ENCODE measurements at regions not wholly inside any gene's neighbourhood (a gene's known extent, or its start where the extent isn't known, plus 50 kb on each side); places are given as distances from the start of the nearest gene placed in this dataset.

DNA sequence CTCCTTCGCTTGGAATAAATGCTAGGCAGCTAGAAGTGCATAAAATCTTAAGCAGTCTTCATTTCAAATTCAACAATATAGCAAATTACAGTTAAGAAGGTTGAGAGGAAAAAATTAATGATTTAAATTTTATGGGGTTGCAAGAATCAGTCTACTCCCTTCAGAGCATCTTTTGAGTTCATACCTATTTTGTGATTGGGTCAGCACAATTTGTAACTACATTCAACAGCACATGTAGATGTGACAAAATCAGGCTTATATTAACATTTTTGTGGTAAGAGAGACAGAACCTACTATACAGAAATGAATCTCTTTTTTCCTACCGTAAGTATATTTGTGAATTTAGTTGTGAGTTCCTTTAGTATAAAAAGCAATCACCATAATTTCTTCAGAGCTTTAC, 520.6 kb upstream of the HTR2A start:
- TF ChIP-seq, protein P1, sequence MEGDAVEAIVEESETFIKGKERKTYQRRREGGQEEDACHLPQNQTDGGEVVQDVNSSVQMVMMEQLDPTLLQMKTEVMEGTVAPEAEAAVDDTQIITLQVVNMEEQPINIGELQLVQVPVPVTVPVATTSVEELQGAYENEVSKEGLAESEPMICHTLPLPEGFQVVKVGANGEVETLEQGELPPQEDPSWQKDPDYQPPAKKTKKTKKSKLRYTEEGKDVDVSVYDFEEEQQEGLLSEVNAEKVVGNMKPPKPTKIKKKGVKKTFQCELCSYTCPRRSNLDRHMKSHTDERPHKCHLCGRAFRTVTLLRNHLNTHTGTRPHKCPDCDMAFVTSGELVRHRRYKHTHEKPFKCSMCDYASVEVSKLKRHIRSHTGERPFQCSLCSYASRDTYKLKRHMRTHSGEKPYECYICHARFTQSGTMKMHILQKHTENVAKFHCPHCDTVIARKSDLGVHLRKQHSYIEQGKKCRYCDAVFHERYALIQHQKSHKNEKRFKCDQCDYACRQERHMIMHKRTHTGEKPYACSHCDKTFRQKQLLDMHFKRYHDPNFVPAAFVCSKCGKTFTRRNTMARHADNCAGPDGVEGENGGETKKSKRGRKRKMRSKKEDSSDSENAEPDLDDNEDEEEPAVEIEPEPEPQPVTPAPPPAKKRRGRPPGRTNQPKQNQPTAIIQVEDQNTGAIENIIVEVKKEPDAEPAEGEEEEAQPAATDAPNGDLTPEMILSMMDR (IDR thresholded peaks at IDR 0.05) = no peak
- H3K4me1 ChIP-seq (ENCODE audit: low read depth) = no peaks in the 10 kb centered on the region
- DNase-seq = no peak
- no peaks in the 10 kb centered on the region for H3K36me3 ChIP-seq (ENCODE audit: low read depth)
- ATAC-seq = no peak
- no peak overlapping the region for H3K4me3 ChIP-seq
- intact Hi-C loops (cut with DNase I, micrococcal nuclease) = no loop called here
- peaks cover 25% of the 10 kb centered on the region for H3K9me3 ChIP-seq

DNA sequence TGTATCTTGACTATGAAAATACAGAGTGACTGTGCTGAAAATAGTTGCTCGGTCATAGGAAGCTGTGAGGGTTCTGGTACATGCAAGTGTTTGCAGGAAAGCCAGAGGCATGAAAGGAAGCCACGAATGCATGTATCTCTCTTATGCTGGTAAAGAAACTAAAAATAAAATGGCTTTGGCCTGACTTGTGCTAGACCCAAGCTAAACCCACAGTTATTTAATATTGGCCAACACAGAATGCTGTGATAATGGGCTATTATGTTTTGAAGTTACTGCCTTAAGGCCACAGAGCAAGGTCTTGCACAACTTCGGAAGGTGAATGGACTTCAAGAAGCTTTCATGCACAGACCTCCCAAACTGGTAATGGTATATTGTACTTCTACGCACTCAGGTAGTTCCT, 518.2 kb upstream of the HTR2A start:
- intact Hi-C loops (cut with DNase I, micrococcal nuclease) = no loop called here
- DNase-seq = no peak
- Histone ChIP-seq H3K4me3 (no peak overlapping the region), H3K9me3 (peaks cover 16% of the 10 kb centered on the region), H3K36me3 (ENCODE audit: low read depth) (no peaks in the 10 kb centered on the region), H3K4me1 (ENCODE audit: low read depth) (no peaks in the 10 kb centered on the region)
- ATAC-seq = no peak
- TF ChIP-seq, protein P1 (IDR thresholded peaks at IDR 0.05) = no peak

GRCh38 chr13:47413526-47413925, 516.7 kb upstream of the HTR2A start:
- Histone ChIP-seq H3K9me3 (peaks cover 11% of the 10 kb centered on the region), H3K4me3 (no peak overlapping the region), H3K4me1 (ENCODE audit: low read depth) (no peaks in the 10 kb centered on the region), H3K36me3 (ENCODE audit: low read depth) (no peaks in the 10 kb centered on the region)
- ATAC-seq (no peak), DNase-seq (no peak)
- intact Hi-C loops (cut with DNase I, micrococcal nuclease) = no loop called here
- TF ChIP-seq, protein P1 (IDR thresholded peaks at IDR 0.05) = no peak

- no peak for ATAC-seq
- Histone ChIP-seq H3K4me3 (no peak overlapping the region), H3K4me1 (ENCODE audit: low read depth) (no peaks in the 10 kb centered on the region), H3K9me3 (peaks cover 11% of the 10 kb centered on the region), H3K36me3 (ENCODE audit: low read depth) (no peaks in the 10 kb centered on the region)
- intact Hi-C loops (cut with DNase I, micrococcal nuclease) = no loop called here
- TF ChIP-seq, protein P1 (IDR thresholded peaks at IDR 0.05) = no peak
- no peak for DNase-seq
Observed at GRCh38 chr13:47413112-47413511, 516.3 kb upstream of the HTR2A start.

GRCh38 chr13:47409778-47410177, 512.9 kb upstream of the HTR2A start:
- H3K4me3 ChIP-seq = no peak overlapping the region
- H3K4me1 ChIP-seq (ENCODE audit: low read depth) = no peaks in the 10 kb centered on the region
- ATAC-seq (no peak), DNase-seq (no peak)
- no peaks in the 10 kb centered on the region for H3K36me3 ChIP-seq (ENCODE audit: low read depth)
- TF ChIP-seq, protein P1 (IDR thresholded peaks at IDR 0.05) = no peak
- intact Hi-C loops (cut with DNase I, micrococcal nuclease) = no loop called here
- H3K9me3 ChIP-seq = peaks cover 8% of the 10 kb centered on the region
